Fibroblast of lung (primary cell): ENCODE measurements at regions not wholly inside any gene's neighbourhood (a gene's known extent, or its start where the extent isn't known, plus 50 kb on each side); places are given as distances from the start of the nearest gene placed in this dataset.

Experiments
- EZH2 ChIP-seq: IDR thresholded peaks from 2 replicates; pipeline ENCODE4 v1.5.1; 2012; ENCODE audit warnings: low read length, control low read depth, mild to moderate bottlenecking; ENCODE audit errors: missing control alignments
- TF ChIP-seq, protein P1 (sequence below), 2 donors: IDR thresholded peaks in 1 of 2; conservative IDR thresholded peaks in 1 of 2; 1 replicate in 1 of 2; 2 replicates in 1 of 2; pipeline ENCODE4 v1.5.1; 2011 to 2012; ENCODE audit warnings: low read length in 2 of 2, control low read depth in 1 of 2, inconsistent platforms in 1 of 2, low read depth in 1 of 2, mild to moderate bottlenecking in 1 of 2

DNA sequence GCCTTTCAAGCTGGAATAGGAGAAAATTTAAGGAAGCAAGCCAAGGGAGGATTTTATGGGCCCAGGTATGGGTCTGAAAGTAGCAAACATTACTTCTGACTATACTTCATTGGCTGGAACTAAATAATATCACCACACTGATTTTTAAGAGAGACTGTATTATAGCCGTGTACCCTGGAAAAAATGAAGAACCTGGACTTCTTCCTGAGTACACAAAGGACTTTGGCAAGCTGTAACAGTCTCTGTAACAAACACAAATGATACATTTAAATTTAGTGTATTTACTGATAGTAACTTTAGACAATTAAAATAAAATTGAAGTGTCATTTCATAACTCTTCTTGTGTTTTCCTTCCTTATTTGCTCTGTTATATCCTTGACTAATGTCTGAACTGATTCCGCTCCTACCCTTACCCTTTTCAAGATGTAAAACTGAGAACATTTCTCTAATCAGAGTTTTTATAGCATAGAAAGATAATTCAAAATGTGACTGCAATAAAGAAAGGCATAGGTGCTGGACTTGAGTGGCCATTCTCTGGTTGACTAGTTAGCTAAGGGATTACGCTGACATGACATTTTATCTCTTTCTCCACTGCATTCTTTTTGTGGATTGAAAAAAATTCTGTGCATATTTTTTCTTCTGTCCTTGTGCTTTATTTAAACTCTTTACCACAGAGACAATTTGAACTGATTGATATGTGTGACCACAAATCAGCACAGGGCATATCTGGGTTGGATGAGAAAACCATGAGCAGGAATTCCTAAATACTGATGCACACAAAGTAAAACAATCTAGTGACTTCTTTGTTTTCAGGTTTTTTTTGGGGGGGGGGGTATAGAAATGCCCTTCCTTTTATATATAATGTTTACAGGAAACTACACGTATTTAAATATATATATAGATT lies 349.7 kb downstream of the MDFIC start:
- TF ChIP-seq, protein P1, sequence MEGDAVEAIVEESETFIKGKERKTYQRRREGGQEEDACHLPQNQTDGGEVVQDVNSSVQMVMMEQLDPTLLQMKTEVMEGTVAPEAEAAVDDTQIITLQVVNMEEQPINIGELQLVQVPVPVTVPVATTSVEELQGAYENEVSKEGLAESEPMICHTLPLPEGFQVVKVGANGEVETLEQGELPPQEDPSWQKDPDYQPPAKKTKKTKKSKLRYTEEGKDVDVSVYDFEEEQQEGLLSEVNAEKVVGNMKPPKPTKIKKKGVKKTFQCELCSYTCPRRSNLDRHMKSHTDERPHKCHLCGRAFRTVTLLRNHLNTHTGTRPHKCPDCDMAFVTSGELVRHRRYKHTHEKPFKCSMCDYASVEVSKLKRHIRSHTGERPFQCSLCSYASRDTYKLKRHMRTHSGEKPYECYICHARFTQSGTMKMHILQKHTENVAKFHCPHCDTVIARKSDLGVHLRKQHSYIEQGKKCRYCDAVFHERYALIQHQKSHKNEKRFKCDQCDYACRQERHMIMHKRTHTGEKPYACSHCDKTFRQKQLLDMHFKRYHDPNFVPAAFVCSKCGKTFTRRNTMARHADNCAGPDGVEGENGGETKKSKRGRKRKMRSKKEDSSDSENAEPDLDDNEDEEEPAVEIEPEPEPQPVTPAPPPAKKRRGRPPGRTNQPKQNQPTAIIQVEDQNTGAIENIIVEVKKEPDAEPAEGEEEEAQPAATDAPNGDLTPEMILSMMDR (conservative IDR thresholded peaks at IDR 0.05 in 1 of 2, IDR thresholded peaks at IDR 0.05 in 1 of 2; ENCODE audit: low read depth in 1 of 2, low read length in 2 of 2) = no peak
- no peak for TF ChIP-seq EZH2
